ENCODE measurements at regions not wholly inside any gene's neighbourhood (a gene's known extent, or its start where the extent isn't known, plus 50 kb on each side); places are given as distances from the start of the nearest gene placed in this dataset.

DNA sequence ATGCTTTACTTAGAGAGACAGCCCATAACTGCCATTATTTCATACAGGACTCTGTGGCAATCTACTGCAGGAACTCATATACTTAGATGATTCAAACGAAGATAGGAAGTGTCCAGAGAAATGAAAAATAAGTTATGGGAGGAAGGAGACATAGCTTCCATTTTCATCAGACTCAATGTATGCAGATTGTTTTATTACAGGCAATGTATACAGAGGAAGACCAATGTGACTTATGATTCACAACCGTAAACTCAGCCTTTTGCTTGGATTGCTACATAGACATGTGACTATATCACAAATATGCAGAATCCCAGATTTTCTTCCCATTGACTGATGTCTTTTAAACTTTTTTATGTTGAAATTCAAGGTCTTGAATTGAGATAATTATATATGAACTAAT is 793.4 kb downstream of the SATB2 start:
- Histone ChIP-seq H3K36me3 (ENCODE audit: control insufficient read depth, insufficient read depth, low read length) (no peaks in the 10 kb centered on the region), H3K27me3 (ENCODE audit: control insufficient read depth, insufficient read depth, low read length) (no peaks in the 10 kb centered on the region), H3K9ac (ENCODE audit: low read depth, low read length) (no peak overlapping the region), H3K27ac (ENCODE audit: low read depth, low read length) (no peak overlapping the region), H3K4me1 (ENCODE audit: control insufficient read depth, insufficient read depth, low read length) (no peaks in the 10 kb centered on the region), H3K9me3 (ENCODE audit: control insufficient read depth, insufficient read depth, low read length) (no peaks in the 10 kb centered on the region), H3K4me3 (ENCODE audit: low read depth, low read length) (no peak overlapping the region)

DNA sequence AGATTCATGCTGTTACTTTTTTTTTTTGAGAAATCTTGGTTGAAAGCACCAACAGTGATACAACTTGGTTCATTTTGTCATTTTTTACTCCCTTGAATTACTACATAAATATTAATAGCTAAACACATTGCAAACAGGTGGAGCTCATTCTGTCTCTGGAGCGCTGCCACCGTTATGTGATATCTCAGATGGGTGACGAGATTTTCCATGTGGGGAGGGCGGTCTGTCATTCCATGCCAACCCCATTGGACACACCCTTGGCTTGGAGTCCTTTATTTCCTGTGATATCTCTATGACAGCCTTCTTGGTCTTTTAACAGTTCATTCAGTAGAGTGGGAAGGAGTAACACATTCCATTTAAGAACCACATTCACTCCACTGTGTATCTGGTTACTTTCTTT is 794.8 kb downstream of the SATB2 start:
- Histone ChIP-seq H3K4me3 (ENCODE audit: low read depth, low read length) (no peak overlapping the region), H3K27ac (ENCODE audit: low read depth, low read length) (no peak overlapping the region), H3K4me1 (ENCODE audit: control insufficient read depth, insufficient read depth, low read length) (no peaks in the 10 kb centered on the region), H3K9ac (ENCODE audit: low read depth, low read length) (no peak overlapping the region), H3K27me3 (ENCODE audit: control insufficient read depth, insufficient read depth, low read length) (no peaks in the 10 kb centered on the region), H3K36me3 (ENCODE audit: control insufficient read depth, insufficient read depth, low read length) (no peaks in the 10 kb centered on the region), H3K9me3 (ENCODE audit: control insufficient read depth, insufficient read depth, low read length) (no peaks in the 10 kb centered on the region)

DNA sequence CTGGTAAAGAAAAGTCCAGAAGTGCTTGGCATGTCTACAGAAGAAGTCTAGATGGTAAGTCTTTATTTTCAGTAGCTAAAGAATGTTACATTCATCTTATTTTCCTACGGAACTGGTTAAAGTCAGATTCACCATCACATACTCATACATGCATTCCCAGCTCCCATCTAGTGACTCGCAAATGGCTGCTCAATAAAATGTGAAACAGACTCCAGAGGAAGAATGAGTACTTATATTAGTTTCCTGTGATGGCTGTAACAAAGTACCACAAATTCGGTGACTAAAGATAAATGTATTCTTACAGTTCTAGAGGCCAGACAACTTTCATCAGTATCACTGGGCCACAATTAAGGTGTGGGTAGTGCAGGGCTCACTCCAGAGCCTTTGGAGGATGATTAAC is 797.2 kb downstream of the SATB2 start:
- H3K4me1 ChIP-seq (ENCODE audit: control insufficient read depth, insufficient read depth, low read length) = no peaks in the 10 kb centered on the region
- H3K9me3 ChIP-seq (ENCODE audit: control insufficient read depth, insufficient read depth, low read length) = no peaks in the 10 kb centered on the region
- no peak overlapping the region for H3K27ac ChIP-seq (ENCODE audit: low read depth, low read length)
- no peak overlapping the region for H3K4me3 ChIP-seq (ENCODE audit: low read depth, low read length)
- no peaks in the 10 kb centered on the region for H3K27me3 ChIP-seq (ENCODE audit: control insufficient read depth, insufficient read depth, low read length)
- H3K36me3 ChIP-seq (ENCODE audit: control insufficient read depth, insufficient read depth, low read length) = no peaks in the 10 kb centered on the region
- no peak overlapping the region for H3K9ac ChIP-seq (ENCODE audit: low read depth, low read length)

DNA sequence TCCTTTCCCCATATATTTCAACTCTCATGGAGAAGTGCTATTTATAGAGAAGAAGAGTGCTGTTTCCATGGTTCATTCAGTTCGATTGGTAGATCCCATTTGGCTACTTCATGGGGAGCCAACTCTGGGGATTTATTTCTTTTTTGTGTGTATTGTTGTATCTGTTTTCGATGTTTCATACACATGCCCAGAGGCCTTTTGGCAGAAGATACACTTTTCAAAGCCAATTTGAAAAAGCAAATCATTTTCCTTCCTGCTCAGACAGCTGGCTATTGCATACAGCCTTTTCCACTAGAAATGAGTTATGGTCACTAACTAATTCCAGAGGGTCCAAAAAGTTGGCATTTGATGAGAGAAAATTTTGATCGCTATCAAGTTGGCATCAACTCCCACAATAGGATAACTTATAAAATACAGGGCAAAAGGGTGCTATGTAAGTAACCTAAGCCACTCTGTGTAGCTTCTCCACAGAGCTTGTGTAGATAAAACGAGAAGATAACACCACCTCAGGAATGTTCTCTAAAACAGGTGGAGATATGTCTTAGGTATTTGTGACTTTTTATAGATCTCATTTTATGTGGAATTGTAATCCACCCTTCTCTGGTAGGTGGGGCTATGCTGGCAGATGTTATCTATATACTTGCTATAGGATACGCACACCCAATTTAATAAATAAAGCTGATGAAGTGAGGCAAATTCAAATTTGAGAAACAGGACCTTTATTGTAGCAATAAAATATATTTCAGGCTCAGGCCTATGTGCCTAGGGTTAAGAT is 798.5 kb downstream of the SATB2 start:
- no peaks in the 10 kb centered on the region for H3K9me3 ChIP-seq (ENCODE audit: control insufficient read depth, insufficient read depth, low read length)
- no peaks in the 10 kb centered on the region for H3K4me1 ChIP-seq (ENCODE audit: control insufficient read depth, insufficient read depth, low read length)
- no peaks in the 10 kb centered on the region for H3K27me3 ChIP-seq (ENCODE audit: control insufficient read depth, insufficient read depth, low read length)
- no peak overlapping the region for H3K9ac ChIP-seq (ENCODE audit: low read depth, low read length)
- H3K36me3 ChIP-seq (ENCODE audit: control insufficient read depth, insufficient read depth, low read length) = no peaks in the 10 kb centered on the region
- no peak overlapping the region for H3K4me3 ChIP-seq (ENCODE audit: low read depth, low read length)
- no peak overlapping the region for H3K27ac ChIP-seq (ENCODE audit: low read depth, low read length)

DNA sequence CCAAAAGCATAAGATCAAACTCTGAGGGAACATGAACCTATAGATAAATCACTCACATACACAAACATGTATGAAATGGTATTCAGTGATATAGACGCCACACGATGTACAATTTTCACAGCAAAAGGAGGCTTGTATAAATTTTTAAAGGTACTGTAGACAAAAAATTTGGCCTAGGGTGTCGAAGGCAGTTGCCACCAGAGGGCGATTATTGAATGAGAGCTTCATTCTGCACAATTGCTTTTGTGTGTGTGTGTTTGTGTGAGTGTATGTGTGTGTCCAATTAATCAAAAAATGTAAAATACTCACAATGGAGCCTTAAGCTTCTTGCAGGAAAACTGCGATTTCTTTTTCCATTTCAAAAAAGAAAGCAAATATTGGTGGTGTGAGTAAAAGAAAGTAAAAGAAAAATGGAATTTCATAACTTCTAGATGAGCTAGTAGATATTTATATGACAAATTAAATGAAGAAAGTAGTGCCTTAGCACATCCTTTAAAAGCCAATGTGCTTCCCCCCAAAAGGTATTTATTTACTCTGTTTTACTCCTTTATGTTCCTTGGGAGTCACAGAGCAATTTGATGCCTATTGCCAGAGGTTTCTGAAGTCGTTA is 800.1 kb downstream of the SATB2 start:
- no peak overlapping the region for H3K27ac ChIP-seq (ENCODE audit: low read depth, low read length)

DNA sequence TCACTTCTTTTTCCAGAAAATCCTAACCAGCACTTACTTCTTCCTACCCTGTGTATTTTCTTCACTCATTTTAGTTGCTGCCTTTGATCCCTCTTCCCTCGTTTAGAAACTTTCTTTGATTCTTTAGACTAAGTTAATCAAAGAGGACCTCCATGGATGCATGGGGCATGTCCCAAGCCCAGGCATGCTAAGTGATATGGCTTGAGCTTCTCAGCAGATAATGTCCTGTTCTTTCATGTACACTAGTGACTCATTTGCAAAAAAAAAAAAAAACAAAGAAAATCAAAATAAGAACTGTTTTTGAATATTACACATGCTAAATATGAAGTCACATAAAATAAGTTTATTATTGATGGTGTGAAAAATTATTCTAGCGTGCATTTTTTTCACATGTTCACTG is 800.9 kb downstream of the SATB2 start:
- Histone ChIP-seq H3K27me3 (ENCODE audit: control insufficient read depth, insufficient read depth, low read length) (no peaks in the 10 kb centered on the region), H3K36me3 (ENCODE audit: control insufficient read depth, insufficient read depth, low read length) (no peaks in the 10 kb centered on the region), H3K9me3 (ENCODE audit: control insufficient read depth, insufficient read depth, low read length) (no peaks in the 10 kb centered on the region), H3K27ac (ENCODE audit: low read depth, low read length) (no peak overlapping the region), H3K4me1 (ENCODE audit: control insufficient read depth, insufficient read depth, low read length) (no peaks in the 10 kb centered on the region), H3K9ac (ENCODE audit: low read depth, low read length) (no peak overlapping the region), H3K4me3 (ENCODE audit: low read depth, low read length) (no peak overlapping the region)

More for the DNA sequence above, 800.1 kb downstream of the SATB2 start:
- Histone ChIP-seq H3K27me3 (ENCODE audit: control insufficient read depth, insufficient read depth, low read length) (no peaks in the 10 kb centered on the region), H3K4me3 (ENCODE audit: low read depth, low read length) (no peak overlapping the region), H3K36me3 (ENCODE audit: control insufficient read depth, insufficient read depth, low read length) (no peaks in the 10 kb centered on the region), H3K9ac (ENCODE audit: low read depth, low read length) (no peak overlapping the region), H3K4me1 (ENCODE audit: control insufficient read depth, insufficient read depth, low read length) (no peaks in the 10 kb centered on the region), H3K9me3 (ENCODE audit: control insufficient read depth, insufficient read depth, low read length) (no peaks in the 10 kb centered on the region)

DNA sequence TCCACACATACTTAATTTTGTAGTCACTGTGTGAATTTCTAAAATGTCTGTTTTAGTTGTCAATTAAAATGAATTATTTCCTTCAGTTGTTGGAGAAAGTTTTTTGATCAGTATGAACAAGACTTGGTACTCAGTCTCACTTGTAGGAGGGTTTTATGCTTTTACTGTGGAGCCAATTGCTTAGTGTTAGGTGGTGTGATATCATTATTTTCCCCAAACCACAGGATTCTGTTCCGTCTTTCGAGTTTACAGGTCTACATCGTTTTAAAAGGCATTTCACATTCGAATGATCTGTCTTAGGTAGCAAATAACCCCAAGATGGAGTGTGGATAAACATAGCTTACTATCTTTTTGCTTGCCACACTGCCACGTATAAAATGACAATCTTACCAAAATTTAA is 803.1 kb downstream of the SATB2 start:
- Histone ChIP-seq H3K4me3 (ENCODE audit: low read depth, low read length) (no peak overlapping the region), H3K36me3 (ENCODE audit: control insufficient read depth, insufficient read depth, low read length) (no peaks in the 10 kb centered on the region), H3K9ac (ENCODE audit: low read depth, low read length) (no peak overlapping the region), H3K4me1 (ENCODE audit: control insufficient read depth, insufficient read depth, low read length) (no peaks in the 10 kb centered on the region), H3K9me3 (ENCODE audit: control insufficient read depth, insufficient read depth, low read length) (no peaks in the 10 kb centered on the region), H3K27me3 (ENCODE audit: control insufficient read depth, insufficient read depth, low read length) (no peaks in the 10 kb centered on the region), H3K27ac (ENCODE audit: low read depth, low read length) (no peak overlapping the region)

DNA sequence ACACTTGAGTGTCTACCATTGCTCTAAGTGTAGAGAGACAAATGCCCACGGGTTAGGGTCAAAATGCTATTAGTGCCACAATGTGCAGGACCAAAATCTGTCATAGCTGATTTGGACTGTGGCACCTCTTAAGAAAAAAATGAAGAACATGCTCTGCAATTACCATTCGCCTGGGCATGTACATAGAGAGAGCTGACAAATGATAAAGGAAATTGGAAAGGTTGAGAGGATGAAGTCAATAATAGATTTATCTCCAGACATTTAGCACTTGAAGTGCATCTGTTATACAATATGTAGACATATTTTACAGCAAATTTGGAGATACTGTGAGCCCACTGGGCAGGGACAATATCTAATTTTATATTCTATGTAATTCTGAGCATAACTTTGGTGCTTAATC is 804.4 kb downstream of the SATB2 start:
- H3K27me3 ChIP-seq (ENCODE audit: control insufficient read depth, insufficient read depth, low read length) = no peaks in the 10 kb centered on the region
- H3K9me3 ChIP-seq (ENCODE audit: control insufficient read depth, insufficient read depth, low read length) = no peaks in the 10 kb centered on the region
- no peak overlapping the region for H3K27ac ChIP-seq (ENCODE audit: low read depth, low read length)
- no peak overlapping the region for H3K9ac ChIP-seq (ENCODE audit: low read depth, low read length)
- no peak overlapping the region for H3K4me3 ChIP-seq (ENCODE audit: low read depth, low read length)
- H3K36me3 ChIP-seq (ENCODE audit: control insufficient read depth, insufficient read depth, low read length) = no peaks in the 10 kb centered on the region
- no peaks in the 10 kb centered on the region for H3K4me1 ChIP-seq (ENCODE audit: control insufficient read depth, insufficient read depth, low read length)

DNA sequence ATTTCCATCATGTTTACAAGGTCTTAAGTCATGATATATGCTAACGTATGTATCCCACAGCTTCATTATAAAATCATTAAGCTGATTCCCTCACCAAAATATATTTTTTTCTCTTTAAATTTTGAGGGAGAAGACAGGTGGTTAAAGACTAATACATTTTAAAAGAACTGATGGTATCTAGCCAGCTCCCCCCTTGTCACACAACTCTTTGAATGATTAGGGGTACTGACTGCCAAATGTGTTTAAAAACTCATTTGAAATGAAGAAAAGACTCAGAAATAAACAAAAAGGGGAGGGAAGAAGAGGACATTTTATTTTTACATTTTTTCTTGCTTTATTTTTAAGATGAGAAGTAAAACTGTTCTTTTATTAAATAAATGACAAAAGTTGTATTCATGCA is 805.3 kb downstream of the SATB2 start:
- Histone ChIP-seq H3K4me1 (ENCODE audit: control insufficient read depth, insufficient read depth, low read length) (no peaks in the 10 kb centered on the region), H3K9me3 (ENCODE audit: control insufficient read depth, insufficient read depth, low read length) (no peaks in the 10 kb centered on the region), H3K36me3 (ENCODE audit: control insufficient read depth, insufficient read depth, low read length) (no peaks in the 10 kb centered on the region), H3K4me3 (ENCODE audit: low read depth, low read length) (no peak overlapping the region), H3K9ac (ENCODE audit: low read depth, low read length) (no peak overlapping the region), H3K27ac (ENCODE audit: low read depth, low read length) (no peak overlapping the region), H3K27me3 (ENCODE audit: control insufficient read depth, insufficient read depth, low read length) (no peaks in the 10 kb centered on the region)

DNA sequence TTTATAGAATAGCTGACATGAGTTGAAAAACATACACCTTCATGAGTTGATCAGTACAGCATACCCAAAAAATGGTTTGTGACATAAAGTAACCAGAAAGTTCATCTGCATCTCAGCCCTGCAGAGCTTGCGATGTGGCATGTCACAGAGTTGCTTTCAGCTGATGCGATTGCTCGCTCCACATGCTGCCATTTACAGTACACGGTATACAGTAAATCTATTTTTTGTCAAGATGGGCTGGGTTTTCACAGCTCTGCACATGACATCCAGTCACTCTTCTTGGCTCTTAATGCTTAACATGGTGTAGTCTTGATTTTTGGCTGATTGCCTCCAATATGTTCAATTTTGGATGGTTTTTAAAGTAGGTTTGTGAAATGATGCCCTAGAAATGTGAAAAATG is 811.9 kb downstream of the SATB2 start:
- Histone ChIP-seq H3K4me1 (ENCODE audit: control insufficient read depth, insufficient read depth, low read length) (no peaks in the 10 kb centered on the region), H3K4me3 (ENCODE audit: low read depth, low read length) (no peak overlapping the region), H3K36me3 (ENCODE audit: control insufficient read depth, insufficient read depth, low read length) (no peaks in the 10 kb centered on the region), H3K27ac (ENCODE audit: low read depth, low read length) (no peak overlapping the region), H3K27me3 (ENCODE audit: control insufficient read depth, insufficient read depth, low read length) (no peaks in the 10 kb centered on the region), H3K9me3 (ENCODE audit: control insufficient read depth, insufficient read depth, low read length) (no peaks in the 10 kb centered on the region), H3K9ac (ENCODE audit: low read depth, low read length) (no peak overlapping the region)

DNA sequence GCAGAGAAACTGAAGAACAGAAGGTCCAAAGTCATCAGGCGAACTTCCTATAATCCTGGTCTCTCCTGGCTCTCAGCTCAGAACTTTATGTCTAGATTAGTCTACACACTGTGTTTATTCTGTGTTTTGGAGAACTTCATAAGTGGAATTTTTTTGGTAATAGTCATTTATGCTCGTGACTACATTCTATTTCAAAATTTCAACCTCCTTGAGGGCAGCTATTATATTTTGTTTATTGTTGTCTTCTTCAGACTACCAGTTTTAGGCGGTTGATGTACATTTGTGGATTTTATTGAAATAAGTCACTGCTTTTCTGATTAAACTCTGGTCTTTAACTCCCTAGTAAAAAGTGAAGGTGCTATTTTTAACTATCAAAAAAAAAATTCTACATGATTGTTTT is 816.6 kb downstream of the SATB2 start:
- H3K4me3 ChIP-seq (ENCODE audit: low read depth, low read length) = no peak overlapping the region
- no peaks in the 10 kb centered on the region for H3K9me3 ChIP-seq (ENCODE audit: control insufficient read depth, insufficient read depth, low read length)
- peaks cover 7% of the 10 kb centered on the region for H3K4me1 ChIP-seq (ENCODE audit: control insufficient read depth, insufficient read depth, low read length)
- no peaks in the 10 kb centered on the region for H3K27me3 ChIP-seq (ENCODE audit: control insufficient read depth, insufficient read depth, low read length)
- no peaks in the 10 kb centered on the region for H3K36me3 ChIP-seq (ENCODE audit: control insufficient read depth, insufficient read depth, low read length)
- H3K9ac ChIP-seq (ENCODE audit: low read depth, low read length) = no peak overlapping the region
- no peak overlapping the region for H3K27ac ChIP-seq (ENCODE audit: low read depth, low read length)
